NT2/D1 (cell line): ENCODE measurements at regions not wholly inside any gene's neighbourhood (a gene's known extent, or its start where the extent isn't known, plus 50 kb on each side); places are given as distances from the start of the nearest gene placed in this dataset.

ENCODE experiments used
- DNase-seq: peaks from one replicate; pipeline ENCODE4 v3.0.0-alpha.2; 2011; ENCODE audit warnings: low read depth, low spot score
- H3K27me3 ChIP-seq: 2 replicates; pipeline ENCODE4 v1.6.0; 2011; ENCODE audit warnings: mild to moderate bottlenecking; ENCODE audit not compliant: insufficient read length, insufficient read depth
- H3K36me3 ChIP-seq: 2 replicates; pipeline ENCODE4 v1.6.1; 2011; ENCODE audit warnings: mild to moderate bottlenecking, low read length, mixed read lengths; ENCODE audit not compliant: insufficient read depth, insufficient read length
- H3K4me1 ChIP-seq: 2 replicates; pipeline ENCODE4 v1.5.1; 2011; ENCODE audit not compliant: insufficient read depth, insufficient read length
- H3K4me3 ChIP-seq: 2 replicates; pipeline ENCODE4 v1.5.1; 2011; ENCODE audit warnings: low read depth; ENCODE audit not compliant: insufficient read length
- H3K9ac ChIP-seq: 2 replicates; pipeline ENCODE4 v1.6.0; 2011; ENCODE audit warnings: low read depth; ENCODE audit not compliant: insufficient read length
- H3K9me3 ChIP-seq: 2 replicates; pipeline ENCODE4 v1.5.1; 2011; ENCODE audit warnings: mild to moderate bottlenecking, low read length; ENCODE audit not compliant: insufficient read depth
- SUZ12 ChIP-seq: IDR thresholded peaks from 2 replicates; pipeline ENCODE4 v1.6.1; 2011; ENCODE audit not compliant: insufficient read length, insufficient read depth; ENCODE audit errors: extremely low read depth
- YY1 ChIP-seq: IDR thresholded peaks from 2 replicates; pipeline ENCODE4 v1.6.1; 2011; ENCODE audit not compliant: insufficient read length, insufficient read depth
- ZNF274 ChIP-seq: IDR thresholded peaks from 2 replicates; pipeline ENCODE4 v1.6.1; 2011; ENCODE audit warnings: mild to moderate bottlenecking, low read depth, low read length

GRCh38 chr6:37106554-37106953 lies 63.4 kb upstream of the PIM1 start:
- H3K4me1 ChIP-seq: peaks cover 10% of the 10 kb centered on the region
- DNase-seq: no peak

GRCh38 chr6:37106982-37107491 lies 62.9 kb upstream of the PIM1 start:
- Histone ChIP-seq H3K36me3 (peaks cover 3% of the 10 kb centered on the region), H3K9me3 (no peaks in the 10 kb centered on the region), H3K9ac (no peak overlapping the region), H3K4me1 (peaks cover 8% of the 10 kb centered on the region), H3K4me3 (no peak overlapping the region), H3K27me3 (no peaks in the 10 kb centered on the region)
- no peak for TF ChIP-seq ZNF274
- TF ChIP-seq YY1: no peak
- DNase-seq: no peak

More at GRCh38 chr6:37106554-37106953, 63.4 kb upstream of the PIM1 start:
- no peak overlapping the region for H3K4me3 ChIP-seq
- H3K27me3 ChIP-seq: no peaks in the 10 kb centered on the region
- TF ChIP-seq SUZ12 (no peak), ZNF274 (no peak), YY1 (no peak)
- no peaks in the 10 kb centered on the region for H3K9me3 ChIP-seq
- no peak overlapping the region for H3K9ac ChIP-seq
- peaks cover 3% of the 10 kb centered on the region for H3K36me3 ChIP-seq

GRCh38 chr6:37109714-37110499 lies 60.0 kb upstream of the PIM1 start:
- TF ChIP-seq SUZ12 (no peak), YY1 (no peak), ZNF274 (no peak)
- no peak for DNase-seq

GRCh38 chr6:37110500-37111461 lies 59.2 kb upstream of the PIM1 start:
- DNase-seq: no peak
- no peaks in the 10 kb centered on the region for H3K27me3 ChIP-seq
- H3K9me3 ChIP-seq: no peaks in the 10 kb centered on the region
- peaks cover 3% of the 10 kb centered on the region for H3K4me1 ChIP-seq
- no peak overlapping the region for H3K9ac ChIP-seq
- TF ChIP-seq ZNF274 (no peak), YY1 (no peak), SUZ12 (no peak)
- no peak overlapping the region for H3K4me3 ChIP-seq
- peaks cover 8% of the 10 kb centered on the region for H3K36me3 ChIP-seq

More at GRCh38 chr6:37109714-37110499, 60.0 kb upstream of the PIM1 start:
- Histone ChIP-seq H3K4me3 (no peak overlapping the region), H3K4me1 (peaks cover 3% of the 10 kb centered on the region), H3K9ac (no peak overlapping the region), H3K36me3 (peaks cover 5% of the 10 kb centered on the region), H3K9me3 (no peaks in the 10 kb centered on the region), H3K27me3 (no peaks in the 10 kb centered on the region)

GRCh38 chr6:37113976-37114375 lies 56.0 kb upstream of the PIM1 start:
- Histone ChIP-seq H3K27me3 (no peaks in the 10 kb centered on the region), H3K36me3 (peaks cover 13% of the 10 kb centered on the region), H3K9me3 (no peaks in the 10 kb centered on the region), H3K4me3 (no peak overlapping the region), H3K4me1 (peaks cover 3% of the 10 kb centered on the region), H3K9ac (no peak overlapping the region)
- no peak for TF ChIP-seq YY1
- TF ChIP-seq ZNF274: no peak
- TF ChIP-seq SUZ12: no peak
- no peak for DNase-seq

- Histone ChIP-seq H3K4me3 (no peak overlapping the region), H3K4me1 (peaks cover 3% of the 10 kb centered on the region), H3K9me3 (no peaks in the 10 kb centered on the region), H3K27me3 (no peaks in the 10 kb centered on the region), H3K36me3 (peaks cover 11% of the 10 kb centered on the region), H3K9ac (no peak overlapping the region)
- DNase-seq: no peak
- TF ChIP-seq ZNF274: no peak
- no peak for TF ChIP-seq SUZ12
- no peak for TF ChIP-seq YY1
Measured at GRCh38 chr6:37114612-37115011, 55.3 kb upstream of the PIM1 start.
